CD14-positive monocyte (primary cell): ENCODE measurements at regions not wholly inside any gene's neighbourhood (a gene's known extent, or its start where the extent isn't known, plus 50 kb on each side); places are given as distances from the start of the nearest gene placed in this dataset.

Experiments used
- DNase-seq, 3 donors: peaks; one replicate each; pipeline ENCODE4 v3.0.0-alpha.2; 2011 to 2022
- H2AFZ ChIP-seq: 2 replicates; pipeline ENCODE4 v1.6.0; 2012; ENCODE audit warnings: mild to moderate bottlenecking, low read depth, low read length, inconsistent platforms; ENCODE audit not compliant: insufficient read depth, poor library complexity, severe bottlenecking
- H3K27ac ChIP-seq, 2 donors: 1 replicate in 1 of 2; 2 replicates in 1 of 2; pipeline ENCODE4 v1.5.1; 2012 to 2013; ENCODE audit warnings: low read length in 2 of 2, control low read depth in 1 of 2, inconsistent platforms in 1 of 2, low read depth in 1 of 2, mild to moderate bottlenecking in 1 of 2
- H3K27me3 ChIP-seq, 2 donors: one replicate each; pipeline versions ENCODE4 v1.6.0 to v1.6.1; 2011 to 2013; ENCODE audit warnings: low read length in 2 of 2; ENCODE audit not compliant: control insufficient read depth in 2 of 2, insufficient read depth in 2 of 2
- H3K36me3 ChIP-seq, 2 donors: replicated peaks in 1 of 2; 1 replicate in 1 of 2; 2 replicates in 1 of 2; pipeline versions ENCODE4 v1.5.1 to v1.6.1; 2012 to 2013; ENCODE audit warnings: low read length in 2 of 2, control low read depth in 1 of 2, inconsistent platforms in 1 of 2, mild to moderate bottlenecking in 1 of 2; ENCODE audit not compliant: insufficient read depth in 2 of 2, control insufficient read depth in 1 of 2
- H3K4me1 ChIP-seq, 2 donors: 1 replicate in 1 of 2; 2 replicates in 1 of 2; pipeline versions ENCODE4 v1.5.1 to v1.6.1; 2012 to 2013; ENCODE audit warnings: low read length in 2 of 2, control low read depth in 1 of 2, inconsistent platforms in 1 of 2, mild to moderate bottlenecking in 1 of 2, moderate library complexity in 1 of 2; ENCODE audit not compliant: insufficient read depth in 2 of 2, control insufficient read depth in 1 of 2
- H3K4me2 ChIP-seq: replicated peaks from 2 replicates; pipeline ENCODE3; 2012; ENCODE audit warnings: low read length, moderate library complexity, mild to moderate bottlenecking; ENCODE audit not compliant: poor library complexity, severe bottlenecking; ENCODE audit errors: extremely low read depth
- H3K4me3 ChIP-seq, 3 experiments: fragments of 200-600 bp in 1 of 3; sonication (generic) in 1 of 3; replicated peaks in 1 of 3; 1 replicate in 2 of 3; 2 replicates in 1 of 3; pipeline ENCODE4 v1.5.1; 2011 to 2013; ENCODE audit warnings: low read length in 3 of 3, mild to moderate bottlenecking in 3 of 3, control low read depth in 2 of 3, low read depth in 2 of 3, inconsistent platforms in 1 of 3, moderate library complexity in 1 of 3
- H3K79me2 ChIP-seq: 2 replicates; pipeline ENCODE4 v1.6.0; 2012; ENCODE audit warnings: mild to moderate bottlenecking, control low read depth, inconsistent platforms, low read length, moderate library complexity; ENCODE audit not compliant: insufficient read depth
- H3K9ac ChIP-seq: 2 replicates; pipeline ENCODE4 v1.6.0; 2017; ENCODE audit warnings: low read length, mild to moderate bottlenecking; ENCODE audit not compliant: insufficient read depth, poor library complexity, severe bottlenecking
- H3K9me3 ChIP-seq, 2 donors: replicated peaks in 1 of 2; 1 replicate in 1 of 2; 2 replicates in 1 of 2; pipeline versions ENCODE4 v1.5.1 to v1.6.1; 2012 to 2013; ENCODE audit warnings: low read length in 2 of 2, control low read depth in 1 of 2; ENCODE audit not compliant: control insufficient read depth in 1 of 2, insufficient read depth in 1 of 2
- H4K20me1 ChIP-seq: 2 replicates; pipeline ENCODE4 v1.6.0; 2012; ENCODE audit warnings: mild to moderate bottlenecking, low read length, control low read depth, moderate library complexity; ENCODE audit not compliant: insufficient read depth
- H3K27ac Mint-ChIP-seq, 7 donors: one replicate each; pipeline ENCODE4 v1.8.0; 2020; ENCODE audit warnings: mild to moderate bottlenecking in 7 of 7, mixed read lengths in 7 of 7, moderate library complexity in 6 of 7, inconsistent platforms in 2 of 7
- H3K27me3 Mint-ChIP-seq, 3 donors: one replicate each; pipeline ENCODE4 v1.8.0; 2021 to 2022; ENCODE audit warnings: low read depth in 3 of 3, mild to moderate bottlenecking in 3 of 3, mixed read lengths in 3 of 3, moderate library complexity in 3 of 3, inconsistent platforms in 1 of 3
- H3K36me3 Mint-ChIP-seq, 2 donors: one replicate each; pipeline ENCODE4 v1.8.0; 2020; ENCODE audit warnings: mixed read lengths in 2 of 2, inconsistent platforms in 1 of 2, mild to moderate bottlenecking in 1 of 2
- H3K4me1 Mint-ChIP-seq: one replicate; pipeline ENCODE4 v1.8.0; 2020; ENCODE audit warnings: mild to moderate bottlenecking, mixed read lengths
- H3K4me3 Mint-ChIP-seq, 2 donors: one replicate each; pipeline ENCODE4 v1.8.0; 2020; ENCODE audit warnings: mild to moderate bottlenecking in 2 of 2, mixed read lengths in 2 of 2, moderate library complexity in 1 of 2
- H3K9me3 Mint-ChIP-seq, 7 donors: one replicate each; pipeline ENCODE4 v1.8.0; 2020 to 2022; ENCODE audit warnings: mixed read lengths in 7 of 7, mild to moderate bottlenecking in 6 of 7, moderate library complexity in 6 of 7, inconsistent platforms in 2 of 7
- WGBS: methylation state at CpG from one replicate; pipeline ENCODE4 v1.1.5; 2013; ENCODE audit warnings: missing lambda C conversion rate; ENCODE audit not compliant: insufficient coverage; 5-methylcytosine and 5-hydroxymethylcytosine counted together
- intact Hi-C, 2 donors: fragments of 100-400 bp; cut with micrococcal nuclease; formaldehyde crosslinking; loops; one replicate each; pipeline versions ENCODE4 v1.15.0 to v1.15.1; 2023
- TF ChIP-seq, protein P1 (sequence below): fragments of 200-600 bp; IDR thresholded peaks from one replicate; pipeline ENCODE4 v1.8.0; 2022; ENCODE audit warnings: antibody characterized with exemption, mild to moderate bottlenecking

DNA sequence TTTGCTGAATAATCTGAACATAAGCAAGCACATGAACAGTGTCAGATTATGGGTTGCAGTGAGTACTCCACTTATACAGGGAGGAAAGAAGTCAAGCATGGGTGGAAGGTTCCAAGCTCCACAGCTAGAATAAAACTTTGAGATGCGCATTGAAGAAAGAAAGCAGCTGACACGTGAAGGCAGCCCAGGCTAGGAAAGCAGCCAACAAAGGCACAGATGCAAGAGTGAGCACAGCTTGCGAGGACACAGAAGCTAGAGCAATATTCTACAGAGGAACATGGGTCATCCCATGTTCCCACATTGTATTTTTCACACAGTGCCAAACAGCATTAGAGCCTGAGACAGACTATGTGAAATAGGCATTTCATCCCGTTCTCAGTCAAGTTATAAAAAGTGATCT, 194.6 kb upstream of the TBX20 start:
- no peak overlapping the region for H3K27ac Mint-ChIP-seq

DNA sequence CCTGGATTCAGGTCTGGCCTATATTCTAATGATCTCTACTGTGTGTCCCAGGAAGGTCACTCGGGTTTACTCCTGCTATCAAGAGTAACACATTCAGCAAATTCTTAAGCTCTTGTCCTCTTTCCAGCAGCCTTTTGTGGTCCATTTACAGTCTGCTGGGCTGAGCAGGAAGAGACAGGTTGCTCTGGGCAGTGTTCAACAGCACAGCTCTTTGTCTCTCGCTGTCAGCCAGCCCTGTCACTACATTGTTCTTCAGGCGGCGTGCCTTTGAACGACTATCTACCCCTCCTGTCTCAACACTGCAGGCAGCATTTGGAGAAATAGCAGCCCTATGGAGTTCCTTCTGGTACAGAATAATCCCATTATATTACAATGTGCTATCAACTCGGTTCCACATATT, 192.2 kb upstream of the TBX20 start:
- no peak for DNase-seq
- peaks cover 0 to 6% (median 0%) of the 10 kb centered on the region in 7 donors for H3K9me3 Mint-ChIP-seq
- Histone ChIP-seq H3K4me2 (no peak overlapping the region), H3K4me1 (no peaks in the 10 kb centered on the region), H3K79me2 (no peaks in the 10 kb centered on the region), H3K36me3 (no peaks in the 10 kb centered on the region), H3K27me3 (no peaks in the 10 kb centered on the region), H3K4me3 (no peak overlapping the region), H4K20me1 (no peaks in the 10 kb centered on the region), H3K9ac (no peak overlapping the region), H3K9me3 (no peaks in the 10 kb centered on the region), H3K27ac (no peak overlapping the region), H2AFZ (no peak overlapping the region)
- WGBS: 67% methylated on average over 5 of the region's 6 CpGs
- intact Hi-C loops: no loop called here
- H3K4me3 Mint-ChIP-seq: no peak overlapping the region
- H3K36me3 Mint-ChIP-seq: no peaks in the 10 kb centered on the region
- H3K27ac Mint-ChIP-seq: no peak overlapping the region
- TF ChIP-seq, protein P1, sequence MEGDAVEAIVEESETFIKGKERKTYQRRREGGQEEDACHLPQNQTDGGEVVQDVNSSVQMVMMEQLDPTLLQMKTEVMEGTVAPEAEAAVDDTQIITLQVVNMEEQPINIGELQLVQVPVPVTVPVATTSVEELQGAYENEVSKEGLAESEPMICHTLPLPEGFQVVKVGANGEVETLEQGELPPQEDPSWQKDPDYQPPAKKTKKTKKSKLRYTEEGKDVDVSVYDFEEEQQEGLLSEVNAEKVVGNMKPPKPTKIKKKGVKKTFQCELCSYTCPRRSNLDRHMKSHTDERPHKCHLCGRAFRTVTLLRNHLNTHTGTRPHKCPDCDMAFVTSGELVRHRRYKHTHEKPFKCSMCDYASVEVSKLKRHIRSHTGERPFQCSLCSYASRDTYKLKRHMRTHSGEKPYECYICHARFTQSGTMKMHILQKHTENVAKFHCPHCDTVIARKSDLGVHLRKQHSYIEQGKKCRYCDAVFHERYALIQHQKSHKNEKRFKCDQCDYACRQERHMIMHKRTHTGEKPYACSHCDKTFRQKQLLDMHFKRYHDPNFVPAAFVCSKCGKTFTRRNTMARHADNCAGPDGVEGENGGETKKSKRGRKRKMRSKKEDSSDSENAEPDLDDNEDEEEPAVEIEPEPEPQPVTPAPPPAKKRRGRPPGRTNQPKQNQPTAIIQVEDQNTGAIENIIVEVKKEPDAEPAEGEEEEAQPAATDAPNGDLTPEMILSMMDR: no peak
- H3K27me3 Mint-ChIP-seq: peaks cover 1 to 9% (median 7%) of the 10 kb centered on the region in 3 donors
- no peaks in the 10 kb centered on the region for H3K4me1 Mint-ChIP-seq

More for the DNA sequence above, 194.6 kb upstream of the TBX20 start:
- Histone ChIP-seq H3K27ac (no peak overlapping the region), H2AFZ (no peak overlapping the region), H3K4me1 (no peaks in the 10 kb centered on the region), H4K20me1 (no peaks in the 10 kb centered on the region), H3K79me2 (no peaks in the 10 kb centered on the region), H3K36me3 (no peaks in the 10 kb centered on the region), H3K9me3 (no peaks in the 10 kb centered on the region), H3K27me3 (peaks cover 0 to 3% of the 10 kb centered on the region in 2 donors), H3K4me2 (no peak overlapping the region), H3K9ac (no peak overlapping the region), H3K4me3 (no peak overlapping the region)
- TF ChIP-seq, protein P1: no peak
- Mint-ChIP-seq H3K4me1 (no peaks in the 10 kb centered on the region), H3K4me3 (no peak overlapping the region), H3K27me3 (peaks cover 7 to 14% (median 10%) of the 10 kb centered on the region in 3 donors), H3K9me3 (peaks cover 0 to 7% (median 1%) of the 10 kb centered on the region in 7 donors), H3K36me3 (no peaks in the 10 kb centered on the region)
- intact Hi-C loops: no loop called here
- no peak for DNase-seq
- WGBS: 91% methylated on average over 3 of the region's 4 CpGs
